Activated gamma-delta T cell treated with anti-CD3 and anti-CD28 coated beads, Interleukin-2, amount 50 U/mL, for 16 hours (primary cell): ENCODE measurements at regions not wholly inside any gene's neighbourhood (a gene's known extent, or its start where the extent isn't known, plus 50 kb on each side); places are given as distances from the start of the nearest gene placed in this dataset.
"Not testable (repeated sequence)": the region's sequence is repeated elsewhere in the genome, so short reads cannot be mapped to it uniquely, and the experiment has no call there.

Experiments
- DNase-seq: peaks from one replicate; pipeline ENCODE4 v3.0.0-alpha.2; 2020; ENCODE audit warnings: low read depth

DNA sequence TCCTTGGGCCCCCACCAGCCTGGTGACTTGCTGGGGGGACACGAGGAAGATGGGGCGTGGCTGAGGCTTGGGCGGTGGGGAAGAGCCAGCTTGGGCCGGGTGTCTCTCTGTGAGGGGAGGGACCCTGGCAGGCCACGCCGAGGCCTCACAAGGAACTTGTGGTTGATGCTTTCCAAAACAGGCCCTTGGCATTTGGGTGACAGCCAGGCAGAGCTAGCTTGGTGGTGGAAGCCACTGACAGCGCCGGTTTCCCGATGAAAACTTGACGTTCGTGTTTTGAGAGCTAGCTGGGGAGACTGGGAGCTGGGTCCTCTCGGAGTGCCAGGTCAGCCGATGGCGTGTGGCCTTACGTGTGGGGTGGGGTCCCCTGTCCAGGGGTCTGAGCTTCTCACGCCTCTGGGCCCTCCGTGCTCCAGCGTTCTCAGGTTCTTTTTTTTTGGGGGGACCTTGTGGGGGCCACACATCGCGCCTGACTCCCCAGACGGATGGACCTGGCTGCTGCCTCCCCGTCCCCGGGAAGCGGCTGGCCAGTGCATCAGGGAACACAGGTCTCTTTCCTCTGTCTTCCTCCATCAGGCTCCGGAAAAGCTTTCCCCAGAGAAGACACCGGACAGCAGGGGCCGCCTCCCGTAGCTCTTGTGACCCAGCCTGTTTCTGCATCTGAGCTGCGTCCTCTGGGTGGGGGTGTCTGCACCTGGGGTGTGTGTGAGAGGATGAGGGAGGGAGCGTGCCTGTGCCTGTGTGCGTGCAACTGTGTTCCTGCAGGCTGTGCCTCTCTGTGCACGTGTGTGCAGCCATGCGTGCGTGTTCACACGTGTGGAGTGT is 129.3 kb upstream of the LPCAT1 start:
- DNase-seq = no peak

DNA sequence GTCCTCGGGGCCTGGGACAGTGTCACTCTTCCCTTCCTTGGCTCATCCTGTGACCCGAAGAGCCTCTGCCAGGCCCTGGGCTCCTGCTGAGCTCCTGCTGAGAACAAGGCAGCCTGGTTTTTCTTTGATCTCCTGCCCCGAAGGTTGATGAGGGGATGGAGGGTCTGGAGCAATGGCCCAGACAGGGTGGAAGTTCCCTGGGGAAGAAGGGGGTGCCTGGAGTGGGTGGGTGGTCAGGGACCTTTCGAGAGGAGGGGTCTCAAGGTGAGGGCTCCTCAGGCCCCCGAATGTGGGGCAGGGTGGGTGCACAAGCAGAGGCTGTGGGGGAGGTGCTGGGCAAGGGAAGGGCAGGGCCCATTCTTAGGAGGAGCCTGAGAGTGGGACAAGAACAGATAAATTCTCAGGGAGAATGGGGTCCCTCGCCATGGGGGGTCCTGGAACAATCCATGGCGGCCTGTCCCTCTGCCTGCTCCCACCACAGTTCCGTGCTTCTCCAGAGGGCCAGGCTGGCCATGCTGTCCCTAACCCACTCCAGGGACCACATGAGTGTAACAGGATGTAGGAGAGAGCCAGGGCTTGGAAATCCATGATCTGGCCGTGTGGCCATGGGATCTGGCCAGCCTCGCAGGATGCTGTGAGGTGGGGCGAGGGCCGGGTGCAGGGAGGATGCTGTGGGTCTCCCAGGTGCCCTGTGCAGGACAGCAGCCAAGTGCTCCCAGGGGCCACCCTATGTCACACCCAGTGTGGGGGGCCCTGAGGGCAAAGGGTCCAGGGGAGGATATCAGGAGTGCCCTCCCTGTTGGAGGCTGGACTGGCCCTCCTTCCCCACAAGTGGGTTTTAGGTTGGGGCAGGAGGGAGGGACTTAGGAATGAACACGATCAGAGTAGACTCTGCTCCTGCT is 128.5 kb upstream of the LPCAT1 start:
- no peak for DNase-seq

DNA sequence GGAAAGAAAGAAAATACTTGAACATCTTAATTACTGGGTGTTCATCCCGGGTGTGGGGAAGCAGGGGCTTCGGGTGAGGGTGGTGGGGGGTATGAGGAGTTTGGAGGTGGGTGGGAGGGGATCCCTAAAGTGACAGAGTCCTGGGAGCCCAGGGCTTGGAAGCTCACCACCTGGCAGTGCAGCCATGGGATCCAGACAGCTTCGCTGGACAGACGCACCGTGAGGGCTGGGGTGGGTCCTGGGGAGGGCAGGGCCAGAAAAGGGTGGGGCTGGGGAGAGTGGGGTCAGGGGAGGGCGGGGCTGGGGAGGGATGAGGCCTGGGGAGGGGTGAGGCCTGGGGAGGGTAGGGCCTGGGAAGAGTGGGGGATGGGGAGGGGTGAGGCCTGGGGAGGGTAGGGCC is 127.5 kb upstream of the LPCAT1 start:
- DNase-seq = no peak

DNA sequence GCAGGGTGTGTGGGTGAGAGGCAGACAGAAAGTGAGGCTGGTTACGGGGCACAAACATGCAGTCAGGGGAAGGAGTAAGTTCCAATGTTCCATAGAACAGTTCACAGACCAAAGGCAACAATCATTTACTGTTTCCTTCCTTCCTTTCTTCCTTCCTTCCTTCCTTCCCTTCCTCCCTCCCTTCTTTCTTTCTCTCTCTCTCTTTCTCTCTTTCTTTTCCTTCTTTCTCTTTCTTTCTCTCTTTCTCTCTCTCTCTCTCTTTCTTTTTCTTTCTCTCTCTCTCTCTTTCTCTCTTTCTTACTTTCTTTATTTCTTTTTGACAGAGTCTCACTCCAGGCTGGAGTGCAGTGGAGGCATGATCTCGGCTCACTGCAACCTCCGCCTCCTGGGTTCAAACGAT is 125.8 kb upstream of the LPCAT1 start:
- no peak for DNase-seq

DNA sequence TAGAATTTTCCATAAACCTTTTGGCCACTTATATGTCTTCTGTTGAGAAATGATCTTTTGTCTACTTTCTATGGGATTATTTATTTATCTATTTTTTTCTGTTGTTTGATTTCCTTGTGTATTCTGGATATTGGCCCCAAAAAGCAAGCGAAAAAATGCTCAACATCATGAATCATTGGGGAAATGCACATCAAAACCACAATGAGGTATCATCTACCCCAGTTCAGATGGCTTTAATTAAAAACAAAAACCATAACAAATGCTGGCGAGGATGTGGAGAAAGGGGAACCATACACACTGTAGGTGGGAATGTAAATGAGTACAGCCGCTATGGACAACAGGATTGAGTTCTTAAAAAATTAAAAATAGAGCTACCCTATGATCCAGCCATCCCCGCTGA is 125.0 kb upstream of the LPCAT1 start:
- no peak for DNase-seq

DNA sequence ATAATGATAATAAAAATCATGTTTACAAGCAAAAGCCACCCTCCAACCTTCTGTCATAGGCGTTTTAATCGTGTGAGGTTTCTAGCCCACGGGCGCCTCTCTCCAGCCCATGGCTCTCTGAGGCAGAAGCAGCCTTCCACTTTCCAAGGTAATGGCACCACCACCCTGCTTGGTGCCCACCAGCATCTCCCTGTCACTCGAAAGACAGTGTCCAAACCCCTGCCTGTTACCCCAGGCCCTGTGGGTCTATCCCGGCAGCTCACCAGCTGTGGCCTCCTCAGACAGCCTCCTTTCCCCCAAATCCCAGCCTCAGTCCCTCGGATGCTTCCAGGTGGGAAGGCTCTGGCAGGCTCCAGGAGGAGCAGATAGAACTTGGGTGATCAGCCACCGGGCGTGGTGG is 123.8 kb upstream of the LPCAT1 start:
- DNase-seq = no peak

DNA sequence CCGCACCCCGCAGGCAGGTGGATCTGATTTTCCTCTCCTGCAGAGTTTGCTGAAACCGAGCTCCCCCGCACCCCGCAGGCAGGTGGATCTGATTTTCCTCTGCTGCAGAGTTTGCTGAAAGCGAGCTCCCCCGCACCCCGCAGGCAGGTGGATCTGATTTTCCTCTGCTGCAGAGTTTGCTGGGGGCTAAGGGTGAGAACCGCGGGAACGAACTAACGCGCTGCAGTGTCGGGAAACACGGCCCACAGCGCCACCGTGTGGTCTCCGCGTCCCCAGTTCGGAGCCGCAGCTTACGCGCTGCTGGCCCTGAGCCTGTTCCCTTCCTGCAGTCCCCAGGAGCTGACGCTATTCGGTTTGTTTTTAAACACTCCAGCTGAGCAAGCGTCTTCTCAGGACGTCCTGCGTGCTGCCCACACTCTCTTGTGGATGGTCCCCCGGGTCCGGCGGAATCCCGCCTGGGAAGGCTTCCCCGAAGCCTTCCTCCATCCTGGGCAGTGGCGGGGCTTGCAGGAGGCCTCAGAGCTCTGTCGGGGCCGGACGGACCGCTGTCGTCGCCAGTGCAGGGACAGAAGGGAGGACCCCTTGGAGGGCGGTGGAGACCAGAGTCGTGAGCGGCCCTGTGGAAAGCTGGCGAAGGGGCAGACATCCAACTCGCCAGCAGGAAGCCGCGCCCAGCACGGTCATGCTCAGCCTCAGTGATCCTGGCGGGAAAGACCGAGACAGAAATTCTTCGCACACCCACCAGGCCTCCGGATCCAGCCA is 121.2 kb upstream of the LPCAT1 start:
- DNase-seq = peak; percentile 71

DNA sequence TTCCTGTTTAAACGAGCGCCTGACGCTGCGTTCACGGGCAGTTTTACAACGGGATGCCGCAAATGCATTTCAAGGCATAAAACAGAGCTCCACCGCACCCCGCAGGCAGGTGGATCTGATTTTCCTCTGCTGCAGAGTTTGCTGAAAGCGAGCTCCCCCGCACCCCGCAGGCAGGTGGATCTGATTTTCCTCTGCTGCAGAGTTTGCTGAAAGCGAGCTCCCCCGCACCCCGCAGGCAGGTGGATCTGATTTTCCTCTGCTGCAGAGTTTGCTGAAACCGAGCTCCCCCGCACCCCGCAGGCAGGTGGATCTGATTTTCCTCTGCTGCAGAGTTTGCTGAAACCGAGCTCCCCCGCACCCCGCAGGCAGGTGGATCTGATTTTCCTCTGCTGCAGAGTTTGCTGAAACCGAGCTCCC is 120.6 kb upstream of the LPCAT1 start:
- not testable (repeated sequence) for DNase-seq

DNA sequence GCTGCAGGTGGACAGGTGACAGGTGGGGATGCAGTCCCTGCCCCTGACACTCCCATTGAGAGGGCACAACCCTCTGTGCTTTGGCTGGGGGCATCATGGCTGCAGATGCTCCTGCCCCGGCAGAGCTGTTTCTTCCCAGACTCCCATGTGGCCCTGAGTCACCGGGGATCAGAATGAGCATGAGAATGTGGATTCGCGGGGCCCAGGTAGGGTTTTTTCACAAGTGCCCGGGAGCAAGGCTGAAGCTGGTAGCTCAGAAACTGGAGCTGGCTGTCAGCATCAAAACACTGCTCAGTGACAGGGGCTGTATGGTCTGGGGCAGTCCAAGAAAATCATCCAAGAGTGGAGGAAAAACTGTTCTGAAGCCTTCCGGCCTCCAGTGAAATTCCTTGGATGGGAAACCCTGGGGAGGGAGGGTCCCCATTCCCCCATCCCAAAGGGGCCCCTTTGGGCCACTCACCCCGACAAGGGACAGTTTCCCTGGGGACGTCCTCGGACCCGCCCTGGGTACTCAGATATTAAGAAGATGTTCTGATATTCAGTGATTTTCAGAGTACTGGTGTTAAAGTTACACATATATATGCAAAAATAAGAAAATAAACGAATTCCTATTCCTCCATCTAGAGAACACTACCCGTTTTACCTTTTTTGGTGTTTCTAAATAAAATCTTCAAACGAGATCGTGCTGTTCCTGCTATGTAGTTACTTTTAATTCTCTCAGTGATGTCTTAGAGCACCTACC is 120.1 kb upstream of the LPCAT1 start:
- no peak for DNase-seq

DNA sequence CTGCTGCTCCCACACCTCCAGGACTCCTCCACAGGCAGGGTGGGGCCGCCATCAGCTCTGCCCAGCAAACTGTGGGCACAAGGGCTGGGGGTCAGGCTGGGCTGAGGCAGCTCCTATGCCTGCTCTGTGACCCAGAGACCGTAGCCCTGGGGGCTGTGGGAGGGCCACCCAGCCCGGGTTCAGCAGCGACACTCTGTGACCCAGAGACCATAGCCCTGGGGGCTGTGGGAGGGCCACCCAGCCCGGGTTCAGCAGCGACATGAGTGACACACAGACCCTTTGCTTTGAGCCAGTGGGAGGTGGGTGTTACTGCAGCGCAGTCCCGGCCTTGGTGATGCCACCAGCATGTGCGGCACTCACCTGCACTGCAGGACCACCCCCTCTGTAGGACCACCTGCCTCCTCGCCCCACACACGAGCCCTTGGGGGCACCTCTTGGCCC is 118.9 kb upstream of the LPCAT1 start:
- DNase-seq = no peak

DNA sequence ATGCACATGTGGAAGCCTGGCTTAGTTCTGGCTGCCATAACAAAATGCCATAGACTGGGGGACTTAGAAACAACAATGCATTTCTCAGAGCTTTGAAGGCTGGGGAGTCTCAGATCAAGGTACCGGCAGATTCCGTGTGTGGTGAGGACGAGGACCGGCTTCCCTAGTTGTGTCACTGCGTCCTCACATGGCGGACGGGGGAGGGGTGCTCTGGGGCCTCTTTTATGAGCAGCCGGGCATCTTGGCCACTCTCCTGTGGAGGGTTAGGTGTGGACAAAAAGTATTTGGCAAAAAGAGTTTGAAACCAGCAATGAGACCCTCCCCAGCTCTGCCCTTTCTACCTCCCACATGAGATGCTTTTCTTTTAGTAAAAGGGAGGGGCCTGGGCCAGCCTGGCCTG is 118.5 kb upstream of the LPCAT1 start:
- no peak for DNase-seq

DNA sequence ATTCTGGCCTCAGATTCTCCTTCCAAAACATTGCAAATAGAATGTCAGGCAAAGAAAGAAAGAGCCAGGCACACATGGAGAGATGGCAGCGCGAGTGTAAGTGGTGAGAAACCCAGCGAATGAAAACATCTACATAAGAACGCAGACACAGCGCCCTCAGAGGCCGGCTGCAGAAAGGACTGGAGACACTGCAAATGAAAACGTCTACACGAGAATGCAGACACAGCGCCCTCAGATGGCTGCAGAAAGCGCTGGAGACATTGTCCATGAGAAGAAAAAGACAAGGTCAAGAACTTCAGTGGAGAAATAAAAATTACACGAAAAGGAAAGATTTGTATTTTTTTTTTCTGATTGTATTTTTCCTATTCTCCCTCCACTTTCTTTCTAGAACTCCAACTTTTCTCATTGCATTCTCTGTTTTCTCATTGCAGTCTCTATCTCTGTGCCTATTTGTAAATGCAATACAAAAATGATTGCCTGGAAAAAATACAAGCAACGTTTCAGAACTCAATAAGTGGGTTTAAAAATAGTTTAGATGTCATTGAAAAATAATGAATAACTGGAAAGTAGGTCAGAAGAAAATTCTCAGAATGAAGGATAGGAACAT is 117.9 kb upstream of the LPCAT1 start:
- peak; percentile 42 for DNase-seq

DNA sequence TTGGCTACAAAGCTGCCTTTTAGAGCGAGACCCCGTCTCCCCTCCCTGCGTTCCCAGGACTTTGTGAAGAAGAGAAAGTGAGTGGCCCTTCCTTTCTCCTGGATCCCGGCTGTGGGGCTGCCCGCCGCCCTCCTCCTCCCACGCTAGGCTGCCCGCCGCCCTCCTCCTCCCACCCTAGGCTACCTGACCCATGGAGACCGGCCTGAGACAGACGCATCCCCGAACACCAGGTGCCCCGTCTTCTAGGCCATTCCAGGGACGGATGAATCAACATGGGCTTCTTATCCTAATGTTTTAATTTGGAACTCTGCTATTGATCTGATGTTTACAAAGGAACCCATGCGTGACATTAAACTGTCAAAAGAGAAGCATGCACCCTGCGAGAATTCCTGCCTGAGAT is 117.3 kb upstream of the LPCAT1 start:
- no peak for DNase-seq

DNA sequence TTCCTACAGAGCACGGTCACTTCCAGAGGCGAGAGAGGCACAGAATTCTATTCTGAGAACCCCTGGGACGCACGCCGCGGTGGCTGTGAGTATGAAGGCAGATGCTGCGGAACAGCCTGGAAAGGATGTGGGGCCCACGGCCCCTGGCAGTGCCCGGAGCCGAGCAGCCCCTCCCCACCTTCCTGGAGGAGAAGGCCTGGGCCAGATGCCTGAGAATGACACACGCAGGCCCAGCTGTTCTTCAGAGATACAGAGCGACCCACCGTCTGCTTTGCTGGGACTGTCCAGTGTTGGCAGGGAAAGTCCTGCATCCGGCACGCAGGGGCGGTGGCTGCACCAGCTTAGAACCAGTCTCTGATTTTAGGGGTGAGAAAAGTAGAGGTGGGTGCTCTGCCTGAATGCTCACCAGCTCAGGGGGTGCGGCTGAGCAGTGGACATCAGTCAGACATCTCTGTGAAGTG is 116.7 kb upstream of the LPCAT1 start:
- DNase-seq = no peak

DNA sequence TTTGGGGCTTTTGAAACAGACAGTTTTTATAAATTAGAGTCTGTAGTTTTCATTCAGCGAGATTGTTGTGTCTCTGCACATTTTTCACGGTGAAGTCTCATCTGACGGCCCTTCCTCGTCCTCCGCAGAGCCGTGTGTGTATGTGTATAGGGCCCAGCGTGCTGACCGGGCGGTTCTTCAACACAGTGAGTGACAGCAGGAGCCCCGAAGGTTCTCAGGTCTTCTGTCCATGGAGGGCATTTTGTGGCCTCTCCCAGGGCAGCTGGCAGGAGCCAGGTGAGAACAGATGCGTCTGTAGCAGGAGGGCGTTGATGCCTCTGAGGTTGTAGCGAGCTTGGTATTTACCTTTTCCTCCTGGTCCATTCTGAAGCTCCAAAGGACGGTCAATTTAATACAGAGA is 116.0 kb upstream of the LPCAT1 start:
- DNase-seq = no peak

DNA sequence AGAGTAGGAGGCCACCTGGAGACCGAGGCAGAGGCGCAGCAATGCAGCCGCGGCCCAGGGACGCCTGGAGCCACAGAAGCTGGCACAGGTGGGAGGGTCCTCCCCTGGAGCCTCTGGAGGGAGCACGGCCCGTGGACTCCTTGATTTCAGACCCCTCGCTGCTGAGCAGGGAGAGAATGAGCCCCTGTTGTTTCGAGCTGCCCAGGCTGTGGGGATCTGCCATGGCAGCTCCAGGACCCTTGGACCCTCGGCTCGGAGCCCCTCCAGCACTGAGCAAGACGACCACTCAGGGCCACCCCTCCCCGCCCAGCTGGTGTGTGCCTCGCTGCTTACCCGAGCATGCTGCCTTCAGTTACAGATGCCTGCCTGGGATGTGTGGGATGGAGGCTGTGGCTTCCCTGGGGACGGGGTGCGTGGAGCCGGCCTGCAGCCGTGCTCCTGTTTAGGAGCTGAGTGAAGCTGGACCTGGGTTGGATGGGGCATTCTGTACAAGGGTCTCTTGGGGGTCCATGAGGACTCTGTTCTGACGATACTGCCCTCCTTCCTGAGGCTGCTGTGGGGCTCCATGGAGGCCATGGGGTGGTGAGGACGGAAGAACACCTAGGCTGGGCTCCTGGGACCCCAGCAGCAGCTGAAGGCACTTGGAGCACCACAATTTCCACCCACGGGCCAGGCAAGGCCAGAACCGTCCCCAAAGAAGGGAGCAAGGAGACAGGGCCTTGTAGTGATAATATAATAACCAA is 115.1 kb upstream of the LPCAT1 start:
- no peak for DNase-seq

DNA sequence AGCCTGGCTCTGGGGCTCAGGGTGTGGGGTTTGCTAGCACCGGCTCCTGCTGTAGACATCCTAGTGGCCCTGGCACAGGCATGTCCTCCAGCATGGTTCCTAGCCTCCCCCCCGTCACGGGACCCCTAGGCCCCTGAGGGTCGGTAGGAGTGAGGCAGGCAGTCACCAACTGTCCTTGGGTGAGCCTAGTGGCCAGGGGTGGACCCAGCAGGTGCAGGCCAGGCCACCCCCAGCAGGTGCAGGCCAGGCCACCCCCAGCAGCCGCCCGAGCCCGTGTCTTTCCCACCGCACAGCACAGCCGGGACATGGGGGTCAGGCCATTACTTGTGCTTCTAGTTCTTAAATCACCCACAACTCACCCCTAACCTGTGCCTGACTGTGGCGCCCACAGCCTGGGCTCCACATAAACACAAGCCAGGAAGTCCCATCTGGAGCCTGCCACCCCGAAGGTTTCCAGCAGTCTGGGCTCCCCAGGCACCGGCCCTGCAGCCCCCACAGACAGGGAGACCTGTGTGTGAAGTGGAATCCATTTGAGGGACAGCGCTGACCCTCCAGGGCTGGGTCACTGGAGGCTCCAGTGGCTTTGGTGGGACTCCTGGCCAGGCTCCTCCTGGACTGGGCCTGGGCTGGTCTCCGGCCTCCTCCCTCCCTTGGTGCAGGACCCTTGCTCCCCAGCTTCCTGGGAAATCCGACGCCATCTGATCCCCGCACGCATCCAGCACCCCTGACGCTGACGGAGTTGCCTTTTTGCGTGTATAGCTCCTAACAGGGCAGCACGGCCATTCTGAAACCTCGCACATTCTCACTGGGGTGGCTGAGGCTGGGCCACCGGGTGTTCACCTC is 114.1 kb upstream of the LPCAT1 start:
- DNase-seq = no peak

DNA sequence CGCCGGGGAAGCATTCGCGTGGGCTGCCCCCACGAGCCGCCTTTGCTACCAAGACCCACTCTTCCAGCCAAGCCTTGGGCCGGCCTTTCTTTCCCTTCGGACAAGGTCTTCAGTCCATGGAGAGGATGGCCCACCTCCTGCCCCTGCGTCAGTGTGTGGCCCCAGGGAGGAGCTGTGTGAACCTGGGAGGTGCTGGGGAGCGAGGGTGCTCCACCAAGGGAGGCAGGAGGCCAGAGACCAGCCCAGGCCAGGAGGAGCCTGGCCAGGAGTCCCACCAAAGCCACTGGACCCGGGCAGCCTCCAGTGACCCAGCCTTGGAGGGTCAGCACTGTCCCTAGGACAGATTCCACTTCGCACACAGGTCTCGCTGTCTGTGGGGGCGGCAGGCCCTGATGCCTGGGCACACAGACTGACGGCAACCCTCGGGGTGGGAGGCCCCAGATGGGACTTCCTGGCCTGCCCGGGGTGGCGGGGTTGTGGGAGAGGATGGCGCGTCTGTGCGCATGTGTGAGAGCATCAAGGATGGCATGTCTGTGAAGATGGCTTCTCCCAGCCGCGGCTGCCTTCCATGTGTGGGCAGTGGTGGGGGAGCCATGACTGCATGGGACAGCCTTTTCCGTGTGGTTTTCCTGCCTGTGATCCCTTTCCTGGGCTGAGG is 113.3 kb upstream of the LPCAT1 start:
- no peak for DNase-seq

DNA sequence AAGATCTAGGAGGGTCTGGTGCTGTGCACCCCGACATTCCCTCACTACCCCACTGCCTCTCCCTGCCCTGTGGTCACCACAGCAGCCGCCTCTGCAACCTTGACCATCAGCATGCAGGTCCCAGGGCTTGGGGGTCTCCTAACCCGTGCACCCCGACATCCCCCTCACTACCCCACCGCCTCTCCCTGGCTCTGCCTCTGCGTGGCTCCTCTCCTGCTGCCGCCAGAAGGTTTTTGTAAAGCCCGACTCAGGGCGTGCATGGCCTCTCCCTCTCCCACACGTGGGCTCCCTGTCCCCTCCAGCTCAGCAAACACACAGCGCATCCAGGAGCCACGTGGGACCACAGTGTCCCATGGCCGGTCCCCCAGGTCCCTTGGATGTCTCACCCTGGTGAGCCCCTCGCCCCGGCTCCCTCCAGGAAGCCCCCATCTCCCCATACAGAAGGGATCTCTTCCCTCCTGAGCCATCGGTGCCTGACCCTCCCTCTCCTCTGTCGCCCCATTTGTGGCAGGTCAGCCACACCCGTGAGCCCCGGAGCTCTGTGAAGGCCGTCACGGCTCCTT is 112.5 kb upstream of the LPCAT1 start:
- DNase-seq = not testable (repeated sequence)
